ENCODE measurements at regions not wholly inside any gene's neighbourhood (a gene's known extent, or its start where the extent isn't known, plus 50 kb on each side); places are given as distances from the start of the nearest gene placed in this dataset.

- H3K79me1 ChIP-seq (ENCODE audit: low read depth, low read length): no peaks in the 10 kb centered on the region
- H3K36me3 ChIP-seq (ENCODE audit: control insufficient read depth in 2 of 4, insufficient read depth in 4 of 4, low read length in 3 of 4): no peaks in the 10 kb centered on the region
- no peak overlapping the region for H2AK5ac ChIP-seq (ENCODE audit: low read depth, low read length)
- H4K5ac ChIP-seq (ENCODE audit: insufficient read length, low read depth, low read length): no peak overlapping the region
- H4K8ac ChIP-seq (ENCODE audit: extremely low read depth, insufficient read depth, low read length): no peak overlapping the region
- no peak overlapping the region for H2BK15ac ChIP-seq (ENCODE audit: low read length)
- H2AFZ ChIP-seq (ENCODE audit: low read length): no peak overlapping the region
- TF ChIP-seq RAD21 (IDR thresholded peaks at IDR 0.05 in 1 of 2, conservative IDR thresholded peaks at IDR 0.05 in 1 of 2; ENCODE audit: low read depth in 2 of 2, low read length in 2 of 2): no peak
- no peak for TF ChIP-seq POU5F1 (IDR thresholded peaks at IDR 0.05; ENCODE audit: low read depth, low read length)
- TF ChIP-seq NRF1 (IDR thresholded peaks at IDR 0.05; ENCODE audit: low read depth, low read length): no peak
- no peak for TF ChIP-seq HDAC2 (IDR thresholded peaks at IDR 0.05; ENCODE audit: borderline replicate concordance in 1 of 2, low read depth in 2 of 2, low read length in 2 of 2)
- TF ChIP-seq CREB1 (IDR thresholded peaks at IDR 0.05): no peak
- no peak for TF ChIP-seq USF2 (IDR thresholded peaks at IDR 0.05; ENCODE audit: low read length)
- TF ChIP-seq CHD2 (IDR thresholded peaks at IDR 0.05; ENCODE audit: low read length): no peak
- TF ChIP-seq SP1 (IDR thresholded peaks at IDR 0.05; ENCODE audit: low read depth, low read length): no peak
- no peak for TF ChIP-seq ATF2 (IDR thresholded peaks at IDR 0.05; ENCODE audit: low read length)
- no peaks in the 10 kb centered on the region; a peak in 3 of 7 replicates for H3K4me1 ChIP-seq (replicated peaks in 1 of 4; ENCODE audit: control insufficient read depth in 3 of 4, insufficient read depth in 4 of 4, low read length in 3 of 4)
- ChIA-PET CTCF (ENCODE audit: partially characterized antibody) (interaction anchor here (1.0 to 1.9 kb wide), 2 partner anchors 9 to 21 kb away, joined by 4 to 7 read pairs; no protein-coding TSS in a partner anchor), POLR2A (ENCODE audit: partially characterized antibody) (no interaction called here)
- no peak for DNase-seq (ENCODE audit: low read depth in 1 of 2, low spot score in 2 of 2)
- H3K4me2 ChIP-seq (ENCODE audit: insufficient read depth in 1 of 2, low read depth in 2 of 2, low read length in 2 of 2): no peak overlapping the region
- H4K20me1 ChIP-seq (replicated peaks in 1 of 2; ENCODE audit: control insufficient read depth in 1 of 2, insufficient read depth in 2 of 2, low read length in 2 of 2): no peaks in the 10 kb centered on the region
- no peak overlapping the region for H2BK120ac ChIP-seq (replicated peaks; ENCODE audit: low read depth, low read length)
- 82% methylated on average over 4 of the region's 4 CpGs; no CpG with 5 or more reads in 1 of the 2 experiments for WGBS, 2 experiments (ENCODE audit: extremely low coverage in 1 of 2, insufficient coverage in 1 of 2, insufficient read length in 1 of 2, insufficient replicate concordance in 2 of 2, low coverage in 1 of 2, low lambda C conversion rate in 2 of 2, missing lambda C conversion rate in 1 of 2)
- H3K56ac ChIP-seq (replicated peaks; ENCODE audit: insufficient read length, low read depth, low read length): no peak overlapping the region
- H3K9me3 ChIP-seq (ENCODE audit: insufficient read depth in 2 of 2, low read depth in 1 of 2, low read length in 1 of 2): no peaks in the 10 kb centered on the region
- no peak overlapping the region for H3K4ac ChIP-seq (replicated peaks; ENCODE audit: insufficient read length, low read depth, low read length)
- H3K23me2 ChIP-seq (ENCODE audit: low read depth, low read length): no peaks in the 10 kb centered on the region
- no peak overlapping the region for H3K9ac ChIP-seq (replicated peaks in 1 of 4; ENCODE audit: extremely low read depth in 1 of 4, low read depth in 3 of 4, low read length in 3 of 4)
- H2BK12ac ChIP-seq (ENCODE audit: low read depth, low read length): no peak overlapping the region
- H3K79me2 ChIP-seq (ENCODE audit: control insufficient read depth in 1 of 2, insufficient read depth in 2 of 2, low read length in 2 of 2): no peaks in the 10 kb centered on the region
- H2BK5ac ChIP-seq (ENCODE audit: low read depth, low read length): no peak overlapping the region
- no peak overlapping the region for H3K4me3 ChIP-seq (ENCODE audit: extremely low read depth in 1 of 4, insufficient read depth in 2 of 4, low read depth in 3 of 4, low read length in 4 of 4)
- no peak overlapping the region for H3K23ac ChIP-seq (ENCODE audit: insufficient read length)
- H3K18ac ChIP-seq (ENCODE audit: extremely low read depth, low read length): no peak overlapping the region
- no peak overlapping the region for H3K14ac ChIP-seq (ENCODE audit: insufficient read length)
- peak overlapping the region; percentile 5 for H4K91ac ChIP-seq (replicated peaks; ENCODE audit: insufficient read length, low read length)
- no peak for FAIRE-seq
- H3K27me3 ChIP-seq (replicated peaks in 1 of 4; ENCODE audit: control insufficient read depth in 3 of 4, extremely low read depth in 1 of 4, insufficient read depth in 3 of 4, low read length in 3 of 4): no peaks in the 10 kb centered on the region; a peak in 3 of 7 replicates
- H2BK20ac ChIP-seq (ENCODE audit: low read length): no peak overlapping the region
- no peak overlapping the region for H3K27ac ChIP-seq (ENCODE audit: low read depth, low read length)
Measured at GRCh38 chr12:129961091-129961490, 57.3 kb upstream of the TMEM132D start.

All from H1 (cell line).